Medulla oblongata (tissue), 1 donor: ENCODE measurements at regions not wholly inside any gene's neighbourhood (a gene's known extent, or its start where the extent isn't known, plus 50 kb on each side); places are given as distances from the start of the nearest gene placed in this dataset.
"Not testable (repeated sequence)": the region's sequence is repeated elsewhere in the genome, so short reads cannot be mapped to it uniquely, and the experiment has no call there.

Experiments
- DNase-seq: peaks from one replicate; pipeline ENCODE4 v3.0.0-alpha.2; 2015; ENCODE audit errors: extremely low spot score

DNA sequence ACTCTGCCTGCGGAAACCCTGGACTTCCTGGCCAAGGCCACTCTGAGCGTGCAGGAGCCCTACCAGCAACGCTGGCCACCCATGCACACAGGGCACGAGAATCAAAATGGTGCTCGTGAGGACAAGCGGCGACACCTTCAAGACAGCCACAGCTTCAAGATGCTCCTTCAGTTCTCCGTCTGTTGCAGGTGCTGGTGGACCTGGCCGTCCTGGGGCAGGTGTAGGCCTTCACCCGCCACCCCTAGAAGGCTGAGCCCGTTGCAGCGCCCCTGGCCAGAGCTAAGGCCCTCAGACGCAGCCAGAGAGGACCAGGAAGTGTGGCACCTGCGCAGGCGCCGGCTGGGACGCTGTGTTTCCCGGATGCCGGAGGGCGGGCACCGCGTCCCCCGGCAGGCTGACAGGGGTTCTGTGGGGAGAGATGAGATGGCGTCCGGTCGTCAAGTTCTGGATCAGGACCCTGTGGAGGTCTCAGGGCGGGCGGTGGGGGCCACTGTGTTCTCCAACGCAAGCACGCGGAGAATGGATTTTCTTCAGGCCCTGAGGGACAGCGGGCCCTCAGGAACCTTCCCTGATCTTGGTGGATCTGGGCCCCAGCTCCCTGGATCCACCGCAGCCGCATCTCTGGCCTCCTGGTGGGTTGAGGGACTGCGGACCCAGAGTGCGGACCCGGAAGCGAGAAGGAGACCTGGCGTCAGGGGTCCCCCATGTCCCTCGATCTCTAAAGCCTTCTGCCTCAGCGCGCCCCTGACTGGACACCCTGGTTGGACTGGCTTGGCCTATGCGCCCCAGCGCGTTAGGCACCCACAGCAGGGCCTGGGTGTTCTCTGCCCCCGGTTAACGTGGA is 1770.8 kb upstream of the CDH9 start:
- no peak for DNase-seq

DNA sequence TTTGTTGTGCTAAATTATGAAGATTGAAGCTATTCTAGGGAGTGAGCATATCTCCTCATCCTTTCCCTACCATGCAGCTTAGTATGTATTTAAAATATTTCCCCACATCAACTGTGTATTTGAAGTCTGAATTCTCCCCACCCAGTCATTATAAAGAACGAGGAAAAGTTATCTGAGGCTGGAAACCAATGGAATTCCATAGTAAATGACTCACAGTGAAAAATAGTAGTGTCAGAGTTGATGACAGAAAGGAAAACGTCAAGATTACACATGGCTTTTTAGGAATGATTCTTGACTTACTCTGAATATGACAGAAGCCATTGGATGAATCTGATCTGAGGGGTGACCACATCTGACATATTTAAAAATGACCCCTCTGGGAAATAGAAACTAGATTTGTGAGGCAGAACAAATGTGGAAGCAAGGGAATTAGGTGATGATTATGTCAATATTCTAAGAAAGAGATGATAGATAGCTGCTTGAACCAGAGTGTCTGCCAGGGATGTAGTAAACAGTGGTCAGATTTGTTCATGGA is 1768.9 kb upstream of the CDH9 start:
- DNase-seq = no peak

DNA sequence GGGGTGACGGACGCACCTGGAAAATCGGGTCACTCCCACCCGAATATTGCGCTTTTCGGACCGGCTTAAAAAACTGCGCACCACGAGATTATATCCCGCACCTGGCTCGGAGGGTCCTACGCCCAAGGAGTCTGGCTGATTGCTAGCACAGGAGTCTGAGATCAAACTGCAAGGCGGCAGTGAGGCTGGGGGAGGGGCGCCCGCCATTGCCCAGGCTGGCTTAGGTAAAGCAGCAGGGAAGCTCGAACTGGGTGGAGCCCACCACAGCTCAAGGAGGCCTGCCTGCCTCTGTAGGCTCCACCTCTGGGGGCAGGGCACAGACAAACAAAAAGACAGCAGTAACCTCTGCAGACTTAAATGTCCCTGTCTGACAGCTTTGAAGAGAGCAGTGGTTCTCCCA is 1760.6 kb upstream of the CDH9 start:
- DNase-seq = not testable (repeated sequence)

DNA sequence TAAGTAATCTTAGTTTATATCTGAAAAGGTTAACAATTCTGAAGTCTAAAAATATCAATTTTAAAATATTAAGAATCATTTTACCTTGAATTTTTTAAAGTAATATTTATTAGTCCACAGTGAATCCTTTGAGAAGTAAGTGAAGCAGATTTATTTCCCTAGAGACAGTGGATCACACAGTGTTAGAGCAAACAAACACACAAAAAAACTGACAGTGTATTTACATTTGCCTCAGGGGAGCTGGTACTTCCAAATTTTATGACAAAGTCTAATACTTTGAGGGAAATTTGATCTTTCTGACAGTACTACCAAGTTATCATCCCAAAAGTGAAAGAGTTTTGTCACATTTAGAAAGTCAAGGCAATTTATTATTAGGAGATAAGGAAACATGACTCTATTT is 1750.6 kb upstream of the CDH9 start:
- DNase-seq = no peak

DNA sequence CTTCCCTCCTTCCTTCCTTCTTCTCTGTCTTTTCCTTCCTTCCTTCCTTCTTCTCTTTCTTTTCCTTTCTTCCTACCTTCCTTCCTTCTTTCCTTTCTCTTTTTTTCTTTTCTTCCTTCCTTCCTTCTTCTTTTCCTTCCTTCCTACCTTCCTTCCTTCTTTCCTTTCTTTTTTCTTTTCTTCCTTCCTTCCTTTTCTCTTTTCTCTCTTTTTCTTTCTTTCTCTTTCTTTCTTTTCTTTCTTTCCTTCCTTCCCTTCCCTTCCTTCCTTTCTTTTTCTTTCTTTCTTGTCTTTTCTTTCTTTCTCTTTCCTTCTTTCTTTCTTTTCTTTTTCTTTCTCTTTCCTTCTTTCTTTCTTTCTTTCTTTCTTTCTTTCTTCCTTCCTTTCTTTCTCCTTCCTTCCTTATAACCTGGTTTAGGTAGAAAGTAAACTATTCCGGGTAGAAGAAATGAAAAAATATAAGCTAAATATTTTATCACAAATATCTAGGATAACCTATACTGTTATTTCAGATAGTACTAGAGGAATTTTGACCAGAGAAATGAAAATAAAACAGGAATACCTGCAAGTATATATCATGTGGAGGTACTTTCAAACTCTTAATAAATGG is 1741.8 kb upstream of the CDH9 start:
- no peak for DNase-seq

DNA sequence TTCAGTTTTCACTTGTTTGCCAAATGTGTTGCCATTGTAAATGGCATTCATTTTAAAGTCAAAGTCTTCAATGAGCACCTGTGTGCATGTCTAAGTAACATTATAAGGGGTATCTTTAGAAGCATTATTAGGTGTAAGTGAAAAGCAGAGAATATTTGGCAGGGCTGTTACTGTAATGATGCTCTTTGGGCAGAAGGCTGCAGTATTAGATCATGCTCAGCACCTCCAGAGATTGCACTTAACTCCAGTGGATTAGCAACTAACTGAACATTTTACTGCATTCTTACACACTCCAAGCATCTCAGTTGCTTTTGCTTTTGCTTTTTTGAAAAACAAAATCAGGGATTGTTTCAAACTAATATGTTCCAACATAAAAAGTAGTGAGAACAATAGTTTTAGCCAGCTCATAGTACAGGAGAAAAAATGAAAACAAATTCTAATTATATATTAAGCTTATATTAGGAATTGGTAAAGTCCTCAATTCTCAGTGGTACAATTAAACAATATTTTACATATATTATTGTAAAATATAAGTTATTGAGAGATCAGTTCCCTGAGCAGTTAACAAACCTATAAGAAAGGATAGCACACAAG is 1740.9 kb upstream of the CDH9 start:
- no peak for DNase-seq

DNA sequence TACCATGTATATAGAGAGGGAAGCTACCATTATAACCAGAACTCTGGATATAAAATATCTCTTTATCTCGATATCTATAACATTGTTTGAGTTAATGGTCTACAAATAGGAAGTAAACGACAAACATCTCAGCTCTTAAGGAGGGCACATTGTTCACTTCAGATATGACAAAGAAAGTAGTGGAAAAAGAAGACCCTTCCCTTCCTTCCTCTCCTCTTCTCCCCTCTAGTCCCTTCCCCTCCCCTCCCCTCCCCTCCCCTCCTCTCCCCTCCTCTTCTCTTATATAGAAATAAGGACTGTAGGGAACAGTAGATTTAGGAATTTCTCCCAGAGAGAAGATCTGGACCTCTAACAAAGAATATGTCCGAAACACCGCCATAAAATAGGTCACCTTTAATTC is 1731.9 kb upstream of the CDH9 start:
- no peak for DNase-seq

DNA sequence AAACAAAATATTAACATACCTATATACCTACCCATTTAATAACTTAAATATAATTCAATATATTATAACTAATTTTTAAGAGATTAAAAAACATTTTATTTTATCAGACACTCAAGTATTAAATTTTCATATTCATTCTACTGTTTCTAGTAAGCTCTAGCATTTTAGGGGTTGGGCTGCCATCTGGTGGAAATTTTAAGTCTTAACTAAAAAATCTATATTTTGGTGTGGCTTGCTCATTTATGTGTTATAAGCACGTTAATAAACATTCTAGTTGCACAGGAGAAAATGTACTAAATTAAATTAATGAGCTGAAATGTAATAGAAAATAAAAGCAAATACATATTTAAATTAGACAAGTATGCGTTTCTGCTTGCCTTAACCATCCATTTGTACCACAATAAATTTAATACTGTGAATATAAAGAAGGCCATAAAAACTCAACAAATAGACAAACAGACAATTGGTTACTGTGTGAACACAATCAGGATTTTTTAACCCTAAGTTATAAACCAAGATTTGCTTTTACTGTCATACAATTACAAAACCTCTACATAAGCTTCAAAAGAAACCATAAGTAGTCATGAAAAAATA is 1728.3 kb upstream of the CDH9 start:
- peak; percentile 49 for DNase-seq

DNA sequence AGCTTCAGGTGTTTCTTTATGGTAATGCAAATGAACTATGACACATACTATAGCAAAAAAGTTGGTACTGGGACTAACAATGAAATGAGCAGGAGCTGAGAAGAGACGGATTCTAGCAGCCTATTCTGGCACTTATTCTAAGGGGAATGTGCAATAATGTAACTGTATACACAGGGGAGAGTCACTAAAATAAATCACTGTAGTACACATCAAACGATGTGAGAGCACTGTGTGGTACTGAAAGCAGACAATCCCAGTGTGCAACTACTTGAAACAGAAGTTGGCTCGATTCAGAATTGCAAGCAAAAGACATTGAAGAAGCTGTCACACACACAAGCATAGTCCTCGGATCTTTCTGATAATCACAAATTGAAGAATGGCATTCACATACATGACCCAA is 1713.0 kb upstream of the CDH9 start:
- DNase-seq = no peak

DNA sequence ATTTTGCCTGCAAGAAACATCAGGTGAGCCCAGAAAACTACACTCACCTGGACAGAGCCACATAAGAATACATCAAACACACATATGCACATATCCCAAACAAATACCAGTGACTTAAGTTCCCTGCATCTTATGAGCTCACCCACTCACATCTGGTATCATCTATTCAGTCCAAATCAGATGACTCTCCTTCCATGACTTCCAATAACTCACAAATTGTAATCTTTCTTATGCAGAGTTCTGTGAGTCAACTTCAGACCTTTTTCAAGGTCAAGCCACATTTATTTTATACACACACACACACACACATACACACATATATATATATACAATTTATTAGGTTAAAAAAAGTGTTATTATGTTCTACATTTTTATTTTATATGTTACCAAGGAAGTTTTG is 1711.9 kb upstream of the CDH9 start:
- no peak for DNase-seq

DNA sequence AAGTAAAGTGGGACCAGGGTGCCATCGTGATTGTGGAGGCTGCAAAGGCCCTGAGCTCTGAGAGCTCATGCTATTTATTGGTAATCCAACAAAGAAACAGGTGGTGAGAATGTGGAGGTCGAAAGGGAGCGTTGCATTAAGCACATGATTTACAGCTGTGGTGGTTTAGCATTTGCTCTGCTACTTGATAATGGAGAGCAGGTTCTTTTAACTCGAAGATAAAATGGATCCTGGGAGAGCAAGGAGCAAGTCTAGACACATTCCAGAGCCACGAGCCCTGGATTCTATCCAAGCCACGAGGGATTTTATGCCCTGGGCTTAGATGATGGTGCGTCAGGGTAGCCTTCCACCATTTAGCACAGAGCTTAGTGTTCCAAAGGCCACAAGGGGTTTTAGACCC is 1710.1 kb upstream of the CDH9 start:
- DNase-seq = no peak

DNA sequence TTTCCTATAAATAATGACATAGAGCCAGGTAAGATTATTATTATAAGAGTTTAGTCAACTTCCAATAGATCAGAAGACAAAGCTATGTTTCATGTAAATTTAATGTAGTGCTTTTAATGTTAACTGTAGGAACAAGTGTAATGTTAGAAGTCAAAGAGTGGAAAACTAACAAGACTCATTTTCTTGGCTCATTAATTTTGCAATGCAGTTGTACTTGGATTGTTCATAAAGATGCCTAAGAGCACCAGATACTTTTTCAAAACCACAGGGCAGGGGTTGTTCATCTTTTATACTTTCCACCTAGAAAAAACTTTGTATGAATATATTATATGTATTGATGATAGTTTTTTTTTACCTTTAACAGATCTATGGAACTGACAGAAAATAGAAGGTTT is 1705.3 kb upstream of the CDH9 start:
- no peak for DNase-seq

DNA sequence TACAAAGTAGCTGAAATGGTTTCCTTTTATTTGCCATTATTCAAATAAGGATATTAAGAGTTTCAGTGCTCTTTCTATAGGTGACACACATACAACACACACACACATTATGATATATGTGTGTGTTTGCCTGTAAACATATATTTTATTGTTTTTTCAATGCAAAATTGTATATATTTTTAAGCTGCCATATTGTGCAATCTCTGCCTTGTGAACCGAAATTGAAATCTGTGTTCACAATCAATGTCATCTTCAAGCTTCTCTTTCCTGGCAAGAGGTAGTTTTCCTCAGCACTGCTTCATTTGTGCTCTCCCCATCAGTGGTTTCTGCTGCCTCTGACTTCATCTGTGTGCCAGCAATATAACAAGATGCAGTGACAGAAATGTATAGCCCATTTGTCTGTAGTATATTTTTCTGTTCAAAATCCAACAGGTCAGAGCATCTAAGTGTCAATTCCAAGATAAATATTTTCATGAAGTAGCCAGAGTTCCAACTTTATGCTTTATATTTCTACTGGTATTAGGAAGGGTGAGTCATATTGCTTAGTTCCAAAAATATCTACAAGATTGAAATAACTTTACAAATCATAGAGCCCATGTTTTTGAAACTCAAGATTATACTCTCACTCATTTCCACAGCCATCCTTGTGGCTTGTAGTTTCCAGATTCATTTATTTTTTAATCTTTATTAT is 1704.8 kb upstream of the CDH9 start:
- DNase-seq = no peak

DNA sequence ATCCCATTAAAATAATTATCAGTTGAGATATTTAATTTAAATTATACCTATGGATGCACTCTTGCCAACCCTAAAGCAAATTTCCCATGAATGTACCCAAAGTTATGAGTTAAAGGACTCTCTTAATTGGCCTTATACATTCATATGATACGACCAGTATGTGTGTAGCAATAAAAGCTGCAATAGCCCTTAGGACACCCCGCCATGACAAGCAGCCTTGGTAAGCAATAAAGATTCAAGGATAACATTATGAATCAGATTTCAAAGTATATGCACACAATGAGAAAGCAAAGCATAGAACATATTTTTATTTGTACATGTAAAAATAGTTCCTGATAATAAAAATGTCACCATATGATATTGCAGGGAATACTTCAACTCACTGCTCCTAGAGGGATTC is 1699.3 kb upstream of the CDH9 start:
- no peak for DNase-seq

DNA sequence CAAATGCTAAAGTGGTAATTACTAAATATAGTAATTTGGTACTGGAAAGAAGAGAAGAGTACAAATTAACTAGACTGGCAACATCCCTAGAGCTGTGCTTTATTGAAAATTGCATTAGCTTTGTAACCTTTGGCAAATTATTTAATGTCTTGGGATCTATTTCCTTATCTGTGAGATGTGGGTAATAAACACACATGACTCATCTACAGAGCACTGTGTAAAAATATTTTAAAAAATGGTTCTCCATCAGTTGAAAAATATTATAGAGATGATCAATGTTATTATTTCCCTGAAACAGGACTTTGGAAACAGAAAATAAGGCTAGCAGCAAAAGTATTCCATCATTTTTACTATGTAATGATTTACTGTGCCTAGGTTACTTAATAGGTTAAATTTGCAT is 1698.8 kb upstream of the CDH9 start:
- no peak for DNase-seq

DNA sequence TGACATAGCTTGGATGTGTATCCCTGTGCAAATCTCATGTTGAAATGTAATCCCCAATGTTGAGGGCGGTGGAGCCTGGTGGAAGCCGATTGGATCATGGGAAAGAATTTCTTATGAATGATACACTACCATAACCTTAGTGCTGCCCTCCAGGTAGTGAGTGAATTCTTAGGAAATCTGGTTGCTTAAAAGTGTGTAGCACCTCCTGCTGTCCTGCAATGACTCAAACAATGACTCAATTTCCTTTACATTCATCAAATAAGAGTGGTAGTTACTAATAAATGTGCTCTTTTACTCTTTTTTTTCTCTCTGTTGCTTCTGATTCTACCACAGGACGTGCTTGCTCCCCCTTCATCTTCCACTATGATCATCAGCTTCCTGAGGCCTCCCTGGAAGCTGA is 1696.0 kb upstream of the CDH9 start:
- no peak for DNase-seq

DNA sequence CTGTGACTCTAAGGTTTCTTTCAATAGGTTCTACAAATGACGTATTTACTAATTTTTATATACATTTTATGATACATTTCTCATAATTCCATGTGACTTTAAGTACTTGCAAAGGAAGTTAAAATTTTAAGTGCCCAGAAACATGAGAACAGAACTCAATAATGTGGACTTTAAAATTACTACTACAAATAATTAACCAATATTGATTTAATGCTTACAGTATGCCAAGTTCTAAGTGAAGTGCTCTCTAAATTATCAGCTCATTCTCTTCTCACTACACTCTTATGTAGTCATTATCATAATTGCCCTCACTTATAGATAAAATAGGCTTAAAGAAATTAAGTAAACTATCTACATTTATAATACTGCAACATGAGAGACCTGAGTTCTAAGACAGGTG is 1690.7 kb upstream of the CDH9 start:
- no peak for DNase-seq

DNA sequence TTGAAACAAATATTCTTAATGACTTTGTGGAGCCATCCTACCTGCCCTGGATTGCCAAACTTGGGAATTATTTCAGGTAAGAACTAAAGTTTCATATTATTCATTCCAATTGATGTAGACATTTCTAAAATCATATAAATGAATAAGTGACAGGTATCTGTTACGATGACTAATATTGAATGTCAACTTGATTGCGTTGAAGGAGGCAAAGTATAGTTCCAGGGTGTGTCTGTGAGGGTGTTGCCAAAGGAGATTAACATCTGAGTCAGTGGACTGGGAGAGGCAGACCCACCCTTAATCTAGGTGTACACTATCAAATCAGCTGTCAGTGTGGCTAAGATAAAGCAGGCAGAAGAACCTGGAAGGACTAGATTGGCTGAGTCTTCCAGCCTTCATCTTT is 1688.4 kb upstream of the CDH9 start:
- DNase-seq = no peak

DNA sequence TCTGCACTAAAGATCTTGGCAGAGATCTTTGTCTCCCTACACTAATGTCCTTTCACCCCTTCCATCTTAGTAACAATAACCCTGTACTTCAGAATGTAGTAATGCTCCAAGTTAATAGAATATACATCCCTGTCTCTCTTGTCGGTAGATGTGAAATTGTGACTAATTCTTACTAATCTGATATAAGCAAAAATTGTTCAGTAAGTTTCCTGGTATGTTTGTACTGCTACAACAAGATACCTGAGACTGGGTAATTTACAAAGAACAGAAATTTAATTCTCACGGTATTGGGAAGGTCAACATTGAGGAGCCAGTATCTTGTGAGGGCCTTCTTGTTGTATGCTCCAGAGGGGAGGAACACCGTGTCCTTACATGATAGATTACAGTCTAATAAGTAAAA is 1686.6 kb upstream of the CDH9 start:
- no peak for DNase-seq

DNA sequence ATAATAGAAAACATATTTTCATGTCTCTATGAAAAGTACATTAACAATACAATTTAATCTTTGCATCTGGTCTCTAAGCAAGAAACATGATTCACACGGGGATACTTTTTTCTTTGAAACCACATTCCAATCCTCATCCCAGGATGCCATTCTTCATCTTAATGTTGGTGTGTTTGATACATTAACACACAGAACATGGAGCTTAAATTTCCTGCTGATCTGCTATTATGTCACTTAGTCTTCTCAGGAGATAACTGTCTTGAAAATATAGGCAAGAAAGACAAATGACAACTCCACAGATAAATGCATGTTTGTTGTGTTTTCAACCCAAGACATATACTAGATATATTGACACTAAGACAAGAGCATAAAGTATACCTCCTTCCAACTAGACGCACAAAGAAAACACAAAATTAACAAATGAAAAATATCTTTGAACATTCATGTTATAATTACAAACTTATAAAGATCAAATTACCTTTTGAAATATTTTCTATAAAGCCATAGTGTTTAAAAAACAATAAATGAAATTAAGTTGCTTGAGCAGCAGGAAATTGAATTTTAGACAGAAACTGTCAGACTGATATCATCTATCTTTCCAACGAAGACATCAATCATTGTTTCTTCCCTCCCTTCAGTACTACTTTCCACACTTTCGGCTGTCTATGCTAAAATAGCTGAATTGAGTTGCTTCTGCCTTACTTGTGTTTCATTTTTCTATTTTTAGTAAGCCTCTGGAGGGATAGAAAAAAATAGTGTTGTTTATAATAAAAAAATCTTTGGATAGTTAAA is 1676.7 kb upstream of the CDH9 start:
- DNase-seq = no peak

DNA sequence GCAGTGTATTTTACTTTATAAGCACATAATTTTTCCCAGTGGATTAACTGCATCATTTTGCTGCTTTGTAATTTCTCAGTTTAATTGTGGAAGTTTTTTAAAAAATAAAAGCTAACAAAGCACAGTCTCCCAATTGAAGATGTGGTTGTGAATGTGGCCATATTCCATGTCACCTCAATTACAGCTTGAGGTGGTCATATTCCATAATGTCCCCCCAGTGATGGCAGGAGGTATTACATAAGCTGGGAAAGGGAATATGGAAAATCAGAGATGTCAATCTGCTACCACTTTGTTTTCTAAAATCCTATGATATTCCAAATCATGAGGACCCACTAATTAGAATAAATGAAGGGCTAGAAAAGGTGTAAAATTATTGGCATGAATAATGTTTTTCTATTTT is 1672.0 kb upstream of the CDH9 start:
- DNase-seq = no peak
